Stomach (tissue), 4 donors: ENCODE measurements at regions not wholly inside any gene's neighbourhood (a gene's known extent, or its start where the extent isn't known, plus 50 kb on each side); places are given as distances from the start of the nearest gene placed in this dataset.

Source experiments
- CTCF ChIP-seq, 7 experiments: fragments of 450-650 bp in 4 of 7; fragments of 200-600 bp in 3 of 7; sonication (generic) in 3 of 7; IDR thresholded peaks; one replicate each; pipeline ENCODE4 v1.5.1; 2016 to 2019; ENCODE audit warnings: antibody characterized with exemption in 7 of 7, control low read depth in 2 of 7, mild to moderate bottlenecking in 1 of 7
- POLR2A ChIP-seq, 4 donors: fragments of 450-650 bp; IDR thresholded peaks; one replicate each; pipeline ENCODE4 v1.6.1; 2016; ENCODE audit warnings: antibody characterized with exemption in 4 of 4, control low read depth in 2 of 4, mild to moderate bottlenecking in 1 of 4, moderate library complexity in 1 of 4

GRCh38 chr4:41323706-41324105 lies 67.0 kb downstream of the UCHL1 start:
- TF ChIP-seq POLR2A (IDR thresholded peaks at IDR 0.05) (no peak), CTCF (IDR thresholded peaks at IDR 0.05) (no peak)
